Fibroblast of the conjunctiva (primary cell): ENCODE measurements at regions not wholly inside any gene's neighbourhood (a gene's known extent, or its start where the extent isn't known, plus 50 kb on each side); places are given as distances from the start of the nearest gene placed in this dataset.
"Not testable (repeated sequence)": the region's sequence is repeated elsewhere in the genome, so short reads cannot be mapped to it uniquely, and the experiment has no call there.

Experiments used
- DNase-seq: peaks from one replicate; pipeline ENCODE4 v3.0.0-alpha.2; 2010; ENCODE audit warnings: low read depth

DNA sequence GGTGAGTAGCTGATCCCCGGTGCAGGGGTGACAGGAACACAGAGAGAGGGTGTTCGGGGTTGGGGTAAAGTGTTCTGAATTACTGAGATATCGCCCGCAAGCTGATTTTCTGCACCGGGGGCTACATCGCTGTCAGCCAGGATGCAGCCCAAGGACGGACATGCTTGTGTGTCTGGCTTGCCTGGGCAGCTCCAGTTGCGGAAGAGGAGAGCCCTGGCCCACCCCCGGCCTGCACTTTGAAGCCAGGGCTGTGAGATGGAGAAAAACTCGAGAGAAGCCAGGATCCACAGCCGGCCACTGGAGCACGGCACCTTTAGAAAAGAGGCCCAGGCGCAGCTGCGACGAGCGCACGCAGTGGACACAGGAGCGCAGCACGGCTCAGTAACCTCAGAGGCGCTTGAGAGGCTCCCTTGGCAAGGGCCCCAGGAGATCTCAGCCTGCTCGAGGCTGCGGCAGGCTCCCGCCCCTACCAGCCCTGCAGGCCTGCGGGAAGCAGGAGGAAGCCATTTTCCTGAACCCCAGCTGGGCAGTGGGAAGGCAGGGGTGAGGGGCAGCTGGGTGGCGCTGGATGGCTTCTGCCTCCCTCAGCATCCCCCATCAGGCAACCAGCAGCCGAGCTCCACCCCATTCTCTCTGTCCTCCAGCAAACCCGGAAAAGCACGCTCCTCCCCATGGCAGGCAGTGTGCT is 59.2 kb downstream of the C9orf50 start:
- DNase-seq, result no peak

DNA sequence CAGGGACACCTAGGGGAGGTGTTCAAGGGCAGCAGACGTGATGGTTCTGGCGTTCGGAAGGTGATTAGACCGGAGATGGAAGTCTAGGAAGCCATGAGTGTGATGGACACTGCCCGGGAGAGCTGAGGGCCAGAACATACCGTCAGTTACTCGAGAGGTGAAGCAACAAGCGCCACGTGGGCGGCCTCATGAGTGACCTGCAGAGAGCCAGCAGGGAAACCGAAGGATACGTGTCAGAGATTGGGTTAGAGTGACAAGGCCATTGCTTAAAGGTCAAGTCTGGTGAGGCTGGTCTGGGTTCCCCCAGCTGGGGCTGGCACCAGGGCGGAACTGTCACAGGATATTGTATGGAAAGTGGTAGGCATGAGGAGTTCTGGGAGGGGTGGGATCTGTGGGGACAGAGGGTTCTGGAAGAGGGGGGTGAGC is 60.0 kb downstream of the C9orf50 start:
- DNase-seq, result no peak

DNA sequence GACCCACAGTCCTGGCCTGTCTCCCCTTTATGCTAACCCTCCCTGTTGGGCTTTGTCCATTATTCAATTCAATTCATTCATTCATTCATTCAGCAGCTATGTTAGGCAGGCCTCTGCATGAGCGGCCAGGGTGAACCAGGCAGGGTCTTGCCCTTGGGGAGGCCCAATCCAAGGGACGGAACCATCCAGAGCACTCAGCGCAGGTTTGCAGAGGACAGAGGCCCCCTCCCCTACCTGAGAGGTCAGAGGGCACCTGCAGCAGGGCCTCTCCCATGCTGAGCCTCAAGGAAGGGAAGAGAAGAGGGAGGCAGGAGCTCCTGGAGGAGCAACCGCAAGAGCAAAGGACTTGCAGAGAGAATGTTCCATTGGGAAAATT is 61.4 kb downstream of the C9orf50 start:
- no peak for DNase-seq

DNA sequence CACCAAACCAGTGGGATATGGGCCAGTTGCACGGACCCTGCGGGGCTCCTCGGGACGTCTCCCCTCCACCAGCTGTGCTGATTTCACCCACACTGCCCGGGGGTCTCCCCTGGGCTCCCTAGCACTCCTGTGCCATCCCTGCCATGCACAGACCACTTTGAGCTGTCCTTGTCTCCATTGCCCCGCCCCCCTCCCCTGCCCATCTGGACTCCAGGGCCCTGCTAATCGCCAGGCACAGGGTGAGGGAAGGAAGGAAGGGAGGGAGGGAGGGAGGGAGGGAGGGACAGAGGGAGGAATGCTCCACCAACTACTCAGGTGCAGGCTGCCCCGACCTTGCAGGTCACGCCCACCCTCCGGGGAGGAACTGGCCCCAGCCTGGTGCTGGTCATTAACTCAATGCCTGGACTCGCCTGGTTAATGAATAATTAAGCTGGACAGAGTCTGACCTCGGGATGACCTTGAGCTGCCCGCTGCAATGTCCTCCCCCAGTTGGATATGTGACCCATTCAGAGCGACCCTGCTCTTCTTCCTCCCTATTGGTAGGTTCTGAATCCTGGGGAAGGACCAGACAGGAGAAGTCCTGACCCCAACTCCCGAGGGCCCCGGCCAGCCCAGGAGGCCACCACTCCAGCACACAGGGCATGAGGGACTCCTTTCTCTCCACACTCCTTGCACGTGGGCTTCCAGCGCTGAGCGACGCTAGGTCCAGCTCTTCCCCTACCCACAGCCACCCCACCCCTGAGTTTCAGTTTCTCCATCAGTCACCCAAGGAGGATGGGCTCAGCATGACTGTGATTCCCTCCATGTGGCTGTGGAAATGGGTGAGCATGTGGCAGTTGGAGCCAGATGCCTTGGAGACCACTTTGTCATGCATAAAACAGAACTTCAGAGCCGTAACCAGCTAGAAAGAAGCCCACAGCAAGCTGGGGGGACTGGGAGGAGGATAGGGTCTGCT is 62.1 kb downstream of the C9orf50 start:
- DNase-seq, result no peak

DNA sequence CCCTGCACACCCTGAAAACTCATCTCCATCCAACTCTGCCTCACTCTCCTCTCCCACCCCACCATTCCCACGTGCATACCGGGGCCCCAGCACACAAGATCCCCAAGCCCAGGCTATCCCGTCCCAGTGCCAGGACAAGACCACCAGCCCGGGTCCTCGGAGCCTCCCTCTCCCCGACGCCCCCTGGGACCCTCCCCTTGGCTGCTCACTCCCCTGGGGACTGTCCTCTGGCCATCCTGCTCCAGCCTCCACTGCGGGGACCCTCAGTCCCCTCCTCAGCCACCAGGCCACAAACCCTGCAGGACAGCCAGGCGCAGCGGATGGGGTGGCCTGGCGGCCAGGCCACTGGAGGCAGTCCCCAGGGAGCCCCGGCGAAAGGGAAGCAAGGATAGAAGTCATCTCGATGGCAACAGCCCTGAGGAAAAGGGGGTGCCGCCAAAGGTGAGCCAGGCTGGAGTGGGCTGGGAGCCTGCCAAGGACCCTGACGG is 62.8 kb downstream of the C9orf50 start:
- no peak for DNase-seq

DNA sequence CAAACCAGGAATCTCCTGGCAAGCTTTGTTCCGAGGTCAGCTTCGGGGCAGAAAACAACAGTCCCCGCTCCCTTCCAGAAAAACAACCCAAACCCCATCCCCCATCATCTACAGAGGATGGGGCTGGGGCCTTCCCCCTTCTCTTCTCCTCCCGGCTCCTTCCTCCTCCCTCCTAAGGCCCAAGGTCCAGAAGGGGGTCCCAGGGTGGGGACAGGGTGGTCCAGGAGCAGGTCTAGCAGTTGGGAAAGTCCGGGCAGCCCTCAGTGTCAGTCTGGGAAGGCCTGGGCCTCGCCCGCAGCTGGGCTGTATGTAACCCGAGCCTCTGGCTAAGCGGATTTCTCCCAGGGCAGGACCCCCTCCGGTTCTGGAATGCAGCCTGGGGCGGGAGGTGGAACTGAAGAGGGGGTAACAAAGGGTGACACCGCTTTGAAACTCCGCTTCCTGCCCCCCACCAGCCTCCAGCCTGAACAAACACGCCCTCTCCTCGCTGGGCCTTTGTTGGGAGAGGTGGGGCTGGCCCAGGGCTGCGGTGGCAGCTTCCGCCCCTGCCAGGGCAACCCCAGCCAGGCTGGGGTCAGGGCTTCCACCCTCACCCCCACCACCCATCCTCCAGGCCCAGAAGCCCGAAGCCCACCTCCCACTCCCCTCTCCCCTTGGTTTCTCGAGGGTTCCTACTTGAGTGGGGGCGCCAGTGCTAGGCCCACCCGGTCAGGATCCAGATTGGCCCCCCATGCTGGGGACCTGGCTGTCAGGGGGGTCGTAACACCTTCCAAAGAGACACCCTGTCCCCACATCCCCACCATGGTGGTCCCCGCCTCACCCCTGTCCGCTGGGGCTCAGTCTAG is 63.5 kb downstream of the C9orf50 start:
- DNase-seq, result peak; percentile 50

DNA sequence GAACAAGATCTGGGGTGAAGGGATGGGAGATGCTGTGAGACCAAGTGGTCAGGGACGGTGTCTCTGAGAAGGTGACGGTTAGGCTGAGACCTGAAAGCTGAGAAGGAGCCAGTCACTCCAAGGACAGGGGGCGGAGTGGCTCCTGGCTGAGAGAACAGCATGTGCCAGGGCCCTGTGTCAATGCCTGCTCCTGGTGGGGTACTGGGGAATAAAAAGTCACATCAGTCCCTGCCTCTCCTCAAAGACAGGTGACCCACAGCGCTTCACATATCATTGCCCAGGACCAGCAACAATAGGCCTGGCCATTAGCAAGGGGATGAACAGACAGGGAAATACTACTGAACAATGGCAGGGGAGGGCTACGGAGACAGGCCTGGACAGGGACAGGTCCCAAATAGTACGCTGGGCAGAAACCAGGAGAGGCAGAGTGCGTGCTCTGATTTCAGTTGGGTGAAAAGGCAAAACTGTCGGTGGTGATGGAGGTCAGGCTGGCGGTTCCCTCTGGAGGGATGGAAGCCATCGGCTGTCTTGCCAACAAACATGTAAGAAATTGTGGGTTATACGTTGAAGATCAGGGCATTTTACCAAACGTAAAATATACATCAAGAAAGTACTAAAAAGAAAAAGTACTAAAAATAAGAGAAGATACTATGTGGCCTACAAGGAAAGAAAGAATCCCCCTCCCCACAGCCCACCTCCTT is 64.3 kb downstream of the C9orf50 start:
- DNase-seq, result no peak

DNA sequence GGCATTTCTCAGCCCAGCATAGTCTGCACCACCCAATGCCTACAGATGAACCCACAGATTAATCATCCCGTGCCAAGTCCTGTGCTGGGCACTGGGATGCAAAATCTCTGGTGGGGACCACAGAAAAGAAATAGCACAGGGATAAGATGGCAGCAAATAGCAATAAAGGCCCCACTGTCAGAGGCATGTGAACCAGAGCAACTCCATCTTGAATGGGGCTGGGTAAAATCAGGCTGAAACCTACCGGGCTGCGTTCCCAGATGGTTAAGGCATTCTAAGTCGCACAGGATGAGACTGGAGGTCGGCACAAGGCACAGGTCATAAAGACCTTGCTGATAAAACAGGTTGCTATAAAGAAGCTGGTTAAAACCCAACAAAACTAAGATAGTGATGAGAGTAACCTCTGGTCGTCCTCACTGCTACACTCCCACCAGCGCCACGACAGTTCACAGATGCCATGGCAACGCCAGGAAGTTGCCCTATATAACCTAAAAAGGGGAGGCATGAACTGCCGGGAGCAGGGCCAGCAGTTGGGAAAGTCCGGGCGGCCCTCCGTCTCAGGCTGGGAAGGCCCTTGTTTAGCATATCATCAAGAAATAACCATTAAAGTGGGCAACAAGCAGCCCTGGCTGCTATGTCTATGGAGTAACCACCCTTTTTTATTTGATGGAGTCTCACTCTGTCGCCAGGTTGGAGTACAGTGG is 65.2 kb downstream of the C9orf50 start:
- no peak for DNase-seq

DNA sequence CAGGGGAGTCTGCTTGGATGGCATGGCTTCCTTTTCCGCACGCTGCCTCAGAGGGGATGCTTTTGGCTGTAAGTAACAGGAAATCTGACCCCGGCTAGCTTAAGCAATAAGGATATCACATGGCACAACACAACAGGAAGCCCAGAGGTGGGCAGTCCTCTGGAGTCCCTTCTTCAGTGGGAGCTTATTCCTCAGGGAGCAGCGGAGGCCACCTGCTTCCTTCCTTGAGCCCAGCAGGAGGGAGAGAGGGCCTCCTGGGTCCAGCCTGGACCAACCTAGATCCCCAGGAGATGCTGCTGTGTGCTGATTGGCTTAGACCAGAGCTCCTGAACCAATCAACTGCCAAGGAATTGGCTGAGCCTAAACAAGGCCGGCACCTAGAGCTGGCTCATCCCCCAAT is 66.3 kb downstream of the C9orf50 start:
- DNase-seq, result no peak

DNA sequence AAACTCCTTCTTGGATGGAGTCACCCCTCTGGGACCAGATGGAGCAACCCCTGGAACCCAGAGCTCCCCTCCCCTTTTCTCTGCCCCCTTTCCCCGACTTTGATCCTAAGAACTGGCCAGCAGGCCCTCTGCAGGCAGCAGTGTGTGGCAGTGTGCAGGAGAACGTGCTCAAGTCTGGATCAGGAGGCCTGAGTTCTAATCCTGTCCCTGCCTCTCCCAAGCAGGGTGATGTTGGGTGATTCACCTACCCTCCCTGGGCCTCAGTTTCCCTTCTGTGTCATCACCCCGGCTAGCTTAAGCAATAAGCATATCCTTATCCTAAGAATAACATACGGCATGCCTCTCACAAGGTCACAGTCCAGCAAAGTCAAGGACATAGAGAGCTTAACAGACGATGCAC is 67.6 kb downstream of the C9orf50 start:
- no peak for DNase-seq

DNA sequence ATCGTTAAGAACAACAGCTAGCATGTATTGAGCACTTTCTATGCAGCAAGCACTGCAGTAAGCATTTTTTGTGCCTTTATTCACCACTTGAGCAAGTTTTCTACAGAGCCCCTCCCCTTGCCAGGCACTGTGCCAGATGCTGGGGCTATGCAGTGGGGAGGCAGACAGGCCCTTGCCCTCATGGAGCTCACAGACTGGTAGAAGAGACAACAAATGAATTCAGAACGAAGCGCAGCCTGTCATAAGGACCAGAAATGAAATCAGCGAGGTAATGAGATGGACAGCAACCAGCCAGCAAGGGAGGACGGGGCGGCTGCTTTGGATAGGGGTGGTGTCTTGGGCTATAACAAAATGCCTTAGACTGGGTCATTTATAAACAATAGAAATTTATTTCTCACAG is 68.8 kb downstream of the C9orf50 start:
- no peak for DNase-seq

DNA sequence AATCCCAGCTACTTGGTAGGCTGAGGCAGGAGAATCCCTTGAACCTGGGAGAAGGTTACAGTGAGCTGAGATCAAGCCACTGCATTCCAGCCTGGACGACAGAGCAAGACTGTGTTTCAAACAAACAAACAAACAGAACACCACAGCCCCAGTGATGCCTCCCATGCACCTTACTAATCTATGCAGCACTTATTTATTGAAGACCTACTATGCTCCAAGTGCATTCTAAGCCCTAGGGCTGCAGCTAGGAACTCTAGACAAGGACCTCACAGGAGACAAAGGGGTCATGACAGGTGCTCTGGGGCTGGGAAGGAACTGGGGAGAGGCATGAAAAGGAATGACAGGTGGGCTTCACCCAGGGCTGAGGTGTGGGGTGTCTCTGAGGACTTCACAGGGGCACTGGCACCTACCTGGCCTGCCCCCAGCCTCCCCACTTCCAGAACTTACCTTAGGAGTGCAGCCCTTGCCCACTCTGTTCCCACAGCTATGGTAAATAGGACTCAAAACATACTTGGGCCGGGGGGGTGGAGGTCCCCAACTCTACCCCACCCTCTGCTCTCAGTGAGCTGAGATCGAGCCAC is 69.4 kb downstream of the C9orf50 start:
- DNase-seq, result no peak

DNA sequence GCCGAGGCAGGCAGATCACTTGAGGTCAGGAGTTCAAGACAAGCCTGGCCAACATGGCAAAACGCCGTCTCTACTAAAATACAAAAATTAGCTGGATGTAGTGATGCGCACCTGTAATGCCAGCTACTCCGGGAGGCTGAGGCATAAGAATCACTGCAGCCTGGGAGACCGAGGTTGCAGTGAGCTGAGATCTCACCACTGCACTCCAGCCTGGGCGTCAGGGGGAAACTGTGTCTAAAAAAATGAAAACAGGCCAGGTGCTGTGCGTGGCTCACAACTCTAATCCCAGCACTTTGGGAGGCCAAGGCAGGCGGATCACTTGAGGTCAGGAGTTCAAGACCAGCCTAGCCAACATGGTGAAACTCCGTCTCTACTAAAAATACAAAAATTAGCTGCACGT is 69.9 kb downstream of the C9orf50 start:
- DNase-seq, result not testable (repeated sequence)

DNA sequence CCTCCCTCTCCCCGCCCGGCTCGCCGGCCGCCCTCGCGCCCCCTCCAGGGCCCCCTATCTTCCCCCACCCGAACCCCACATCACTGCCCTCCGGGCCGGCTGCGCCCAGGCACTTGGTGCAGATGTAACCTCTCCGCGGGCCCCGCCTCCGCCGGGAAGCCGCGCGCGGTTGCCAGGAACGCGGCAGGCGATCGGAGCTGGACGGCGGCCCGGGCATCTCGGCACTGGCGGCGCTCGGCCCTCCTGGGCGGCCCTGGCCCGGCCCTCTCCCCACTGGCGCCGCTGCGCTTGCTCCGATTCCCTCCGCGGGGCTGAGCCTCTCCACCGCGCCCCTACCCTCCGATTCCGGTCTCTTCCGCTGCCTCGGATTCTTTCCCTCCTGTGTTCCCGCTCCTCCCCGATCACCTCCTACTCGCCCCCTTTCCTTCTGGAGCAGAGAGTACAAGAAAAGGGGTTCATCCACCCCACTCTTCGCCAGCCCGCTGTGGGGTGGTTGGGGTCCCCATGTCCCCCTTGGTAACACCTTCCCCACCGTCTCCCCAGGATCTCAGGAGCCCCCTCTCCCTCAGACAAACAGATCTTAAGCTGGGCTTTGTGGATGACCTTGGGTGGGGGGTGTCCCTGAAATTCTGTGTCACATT is 70.6 kb downstream of the C9orf50 start:
- peak; percentile 63 for DNase-seq

DNA sequence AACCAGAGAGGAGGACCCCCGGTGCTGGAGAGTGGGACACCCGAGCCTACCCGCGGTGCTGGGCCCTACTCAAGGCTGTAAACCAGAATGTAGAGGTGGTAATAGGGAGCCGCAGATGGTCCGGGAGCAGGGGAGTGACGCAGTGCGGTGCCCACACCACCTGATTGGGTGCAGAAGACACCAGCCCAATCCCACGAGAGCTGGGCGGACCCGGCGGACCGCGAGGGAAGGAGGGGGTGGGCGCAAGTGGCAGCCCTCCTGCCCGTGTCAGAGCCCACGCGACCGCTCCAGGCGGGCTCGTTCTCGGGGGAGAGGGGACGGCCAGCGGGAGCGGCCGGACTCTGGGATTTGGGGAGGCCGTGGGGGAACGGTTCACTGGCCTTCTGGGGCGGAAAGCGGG is 71.2 kb downstream of the C9orf50 start:
- no peak for DNase-seq

DNA sequence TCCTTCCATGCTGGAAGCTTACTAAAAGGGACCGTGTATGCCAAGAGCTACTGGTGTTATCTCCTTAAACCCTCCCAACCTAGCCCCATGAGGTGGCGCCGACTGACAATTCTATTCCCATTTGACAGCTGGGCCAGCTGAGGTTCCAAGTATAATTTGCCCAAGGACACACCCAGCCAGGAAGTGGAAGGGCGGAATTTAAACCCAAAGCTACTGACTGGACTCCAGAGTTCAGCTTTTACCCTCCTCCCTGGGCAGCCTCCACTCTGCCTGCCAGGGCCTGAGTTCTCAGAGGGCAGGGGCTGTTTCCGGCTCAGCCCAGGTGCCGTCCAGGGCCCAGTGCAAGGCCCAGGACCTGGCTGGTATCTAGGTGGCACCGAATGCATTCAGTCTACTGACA is 71.8 kb downstream of the C9orf50 start:
- no peak for DNase-seq

DNA sequence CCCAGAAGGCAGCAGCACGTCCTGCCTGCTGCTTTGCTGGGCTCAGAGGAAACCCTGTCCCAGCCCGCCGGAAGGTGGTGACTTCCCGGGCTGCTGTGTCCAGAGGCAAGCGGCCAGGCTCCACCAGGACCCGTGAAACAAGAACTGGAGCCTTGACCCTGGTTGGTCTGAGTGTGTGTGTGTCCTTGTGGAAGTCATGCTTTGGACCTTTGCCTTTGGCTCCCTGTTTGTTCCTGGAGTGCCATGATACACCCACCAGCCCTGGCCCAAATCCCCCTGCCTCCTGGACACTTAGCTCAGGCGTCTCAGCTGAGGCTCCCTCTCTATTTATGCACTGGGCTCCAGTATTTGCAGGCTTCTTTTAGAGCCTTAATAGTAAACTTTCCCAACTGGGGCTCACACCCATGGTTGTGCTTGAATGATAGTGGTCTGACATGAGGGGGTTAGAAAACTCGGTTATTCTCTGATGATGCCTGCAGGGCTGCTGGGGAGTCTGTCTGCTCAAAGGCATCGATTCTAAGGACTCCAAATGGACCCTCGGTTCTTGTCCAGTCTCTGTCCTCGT is 72.2 kb downstream of the C9orf50 start:
- no peak for DNase-seq

DNA sequence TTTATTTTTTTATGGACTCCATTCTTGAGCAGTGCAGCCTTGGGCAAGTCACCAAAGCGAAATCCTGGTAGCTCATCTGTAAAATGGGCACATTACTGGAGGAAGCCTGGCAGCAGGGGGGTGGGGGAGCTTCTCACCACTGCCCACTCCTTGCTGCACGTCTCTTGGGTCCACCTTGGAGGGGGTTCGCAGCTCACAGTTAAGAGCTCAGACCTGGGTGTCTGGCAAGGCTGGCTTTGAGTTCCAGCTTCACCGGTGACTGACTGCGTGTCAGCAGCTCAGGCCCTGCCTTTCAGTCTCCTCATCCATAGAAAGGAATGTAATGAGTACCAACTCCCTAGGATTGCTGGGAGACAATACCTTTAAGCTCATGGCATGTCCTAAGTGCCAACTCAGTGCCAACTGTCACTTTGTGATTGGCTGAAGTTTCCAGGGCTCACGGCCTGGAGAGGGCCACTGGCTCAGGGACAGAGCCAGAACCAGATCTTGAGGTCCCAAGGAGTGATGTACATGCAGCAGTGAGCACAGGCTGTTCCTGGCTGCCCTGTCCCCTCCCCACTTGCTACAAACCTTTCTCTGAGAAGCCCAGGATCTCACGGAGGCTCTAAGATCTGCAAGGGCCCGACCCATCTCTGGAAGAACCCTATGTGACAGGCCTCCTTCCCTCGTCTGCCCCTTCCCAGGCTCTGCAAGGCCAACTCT is 72.9 kb downstream of the C9orf50 start:
- no peak for DNase-seq

DNA sequence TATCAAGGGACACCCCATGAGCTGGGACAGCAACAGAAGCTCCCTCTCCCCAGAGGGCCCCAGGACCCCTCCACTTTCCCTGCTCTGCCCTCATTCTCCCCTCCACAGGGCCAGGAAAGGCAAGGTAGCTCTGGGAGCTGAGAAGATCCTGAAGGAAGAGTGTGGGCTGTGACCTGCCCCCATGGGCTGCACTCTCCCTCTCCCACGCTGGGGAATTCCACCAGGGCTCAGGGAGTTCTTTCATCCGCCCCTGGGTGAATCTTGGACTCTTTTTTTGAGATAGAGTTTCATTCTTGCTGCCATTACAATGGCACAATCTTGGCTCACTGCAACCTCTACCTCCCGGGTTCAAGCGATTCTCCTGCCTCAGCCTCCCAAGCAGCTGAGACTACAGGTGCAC is 73.8 kb downstream of the C9orf50 start:
- DNase-seq, result no peak
